ENCODE measurements at regions not wholly inside any gene's neighbourhood (a gene's known extent, or its start where the extent isn't known, plus 50 kb on each side); places are given as distances from the start of the nearest gene placed in this dataset.

- TF ChIP-seq, protein P1, sequence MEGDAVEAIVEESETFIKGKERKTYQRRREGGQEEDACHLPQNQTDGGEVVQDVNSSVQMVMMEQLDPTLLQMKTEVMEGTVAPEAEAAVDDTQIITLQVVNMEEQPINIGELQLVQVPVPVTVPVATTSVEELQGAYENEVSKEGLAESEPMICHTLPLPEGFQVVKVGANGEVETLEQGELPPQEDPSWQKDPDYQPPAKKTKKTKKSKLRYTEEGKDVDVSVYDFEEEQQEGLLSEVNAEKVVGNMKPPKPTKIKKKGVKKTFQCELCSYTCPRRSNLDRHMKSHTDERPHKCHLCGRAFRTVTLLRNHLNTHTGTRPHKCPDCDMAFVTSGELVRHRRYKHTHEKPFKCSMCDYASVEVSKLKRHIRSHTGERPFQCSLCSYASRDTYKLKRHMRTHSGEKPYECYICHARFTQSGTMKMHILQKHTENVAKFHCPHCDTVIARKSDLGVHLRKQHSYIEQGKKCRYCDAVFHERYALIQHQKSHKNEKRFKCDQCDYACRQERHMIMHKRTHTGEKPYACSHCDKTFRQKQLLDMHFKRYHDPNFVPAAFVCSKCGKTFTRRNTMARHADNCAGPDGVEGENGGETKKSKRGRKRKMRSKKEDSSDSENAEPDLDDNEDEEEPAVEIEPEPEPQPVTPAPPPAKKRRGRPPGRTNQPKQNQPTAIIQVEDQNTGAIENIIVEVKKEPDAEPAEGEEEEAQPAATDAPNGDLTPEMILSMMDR (IDR thresholded peaks at IDR 0.05), result no peak
- TF ChIP-seq POLR2A (IDR thresholded peaks at IDR 0.05; ENCODE audit: low read depth) (no peak), POLR2AphosphoS5 (IDR thresholded peaks at IDR 0.05) (no peak), EP300 (IDR thresholded peaks at IDR 0.05) (no peak)
Observed at GRCh38 chr9:135181336-135181735, 93.9 kb downstream of the OLFM1 start.
